Psoas muscle (tissue), 7 donors: ENCODE measurements at regions not wholly inside any gene's neighbourhood (a gene's known extent, or its start where the extent isn't known, plus 50 kb on each side); places are given as distances from the start of the nearest gene placed in this dataset.
"Not testable (repeated sequence)": the region's sequence is repeated elsewhere in the genome, so short reads cannot be mapped to it uniquely, and the experiment has no call there.

Experiments used
- ATAC-seq, 4 donors: fragments of 200-7000 bp; cut with Tn5 transposase; one replicate each; pipeline ENCODE4 v1.9.1; 2020; ENCODE audit warnings: moderate library complexity in 3 of 4, mild to moderate bottlenecking in 2 of 4
- DNase-seq, 2 donors: peaks; one replicate each; pipeline ENCODE4 v3.0.0-alpha.2; 2020
- H3K27ac ChIP-seq: fragments of 200-600 bp; one replicate; pipeline ENCODE4 v1.8.0; 2022
- H3K27me3 ChIP-seq, 3 donors: fragments of 200-600 bp in 1 of 3; one replicate each; pipeline versions ENCODE4 v1.6.1 to v1.8.0; 2013 to 2022; ENCODE audit warnings: low read length in 2 of 3, mild to moderate bottlenecking in 2 of 3, moderate library complexity in 1 of 3; ENCODE audit not compliant: insufficient read depth in 3 of 3
- H3K36me3 ChIP-seq, 2 donors: fragments of 200-600 bp in 1 of 2; one replicate each; pipeline versions ENCODE4 v1.6.1 to v1.8.0; 2013 to 2022; ENCODE audit warnings: low read depth in 1 of 2, mild to moderate bottlenecking in 1 of 2, moderate library complexity in 1 of 2; ENCODE audit not compliant: insufficient read depth in 1 of 2
- H3K4me1 ChIP-seq: fragments of 200-600 bp; one replicate; pipeline ENCODE4 v1.8.0; 2022
- H3K4me3 ChIP-seq: fragments of 200-600 bp; one replicate; pipeline ENCODE4 v1.8.0; 2022; ENCODE audit warnings: mild to moderate bottlenecking
- H3K9me3 ChIP-seq: fragments of 200-600 bp; one replicate; pipeline ENCODE4 v1.8.0; 2022
- CTCF ChIP-seq: fragments of 200-600 bp; IDR thresholded peaks from one replicate; pipeline ENCODE4 v1.8.0; 2022; ENCODE audit warnings: antibody characterized with exemption
- WGBS, 3 donors: extraction: QIAGEN DNeasy Blood & Tissue Kit; methylation state at CpG; one replicate each; pipeline versions ENCODE4 v1.1.6 to v1.1.7; 2013; 5-methylcytosine and 5-hydroxymethylcytosine counted together
- intact Hi-C, 2 donors: fragments of 100-400 bp; cut with DNase I; formaldehyde crosslinking; loops; one replicate each; pipeline versions ENCODE4 v1.11.0 to v1.14.2; 2022
- donor health status: healthy with polysubstance abuse.
- donor health status: DM: no; HTN: no; CAD: no; lungs with moderate emphysema.
- donor health status: Bipolar disorder and iron deficiency.
- donor health status: healthy.
- donor health status: DM: yes; HTN: yes; CAD: no.
- donor health status: DM: no; HTN: no; CAD: no.
- donor health status: DM: yes; HTN: yes; CAD: no.

GRCh38 chr7:136116186-136116585 is 139.0 kb upstream of the MTPN start:
- peaks cover 0 to 2% (median 0%) of the 10 kb centered on the region in 3 donors for H3K27me3 ChIP-seq
- no peak for TF ChIP-seq CTCF
- H3K36me3 ChIP-seq: no peaks in the 10 kb centered on the region
- no peak for ATAC-seq
- H3K9me3 ChIP-seq: no peaks in the 10 kb centered on the region
- 79 to 86% (median 80%) methylated on average over 11 of the region's 11 CpGs for WGBS, 3 donors
- no peaks in the 10 kb centered on the region for H3K4me1 ChIP-seq
- intact Hi-C loops: no loop called here
- H3K4me3 ChIP-seq: no peak overlapping the region
- no peak overlapping the region for H3K27ac ChIP-seq
- no peak for DNase-seq

- Histone ChIP-seq H3K4me1 (no peaks in the 10 kb centered on the region), H3K36me3 (no peaks in the 10 kb centered on the region), H3K27ac (no peak overlapping the region), H3K9me3 (no peaks in the 10 kb centered on the region), H3K27me3 (peaks cover 0 to 2% (median 0%) of the 10 kb centered on the region in 3 donors), H3K4me3 (no peak overlapping the region)
- intact Hi-C loops: no loop called here
- TF ChIP-seq CTCF: peak; percentile 46
- no peak for DNase-seq
- peak in 1 of 4 donors; percentile 57 for ATAC-seq
- 54 to 61% (median 54%) methylated on average over 21 of the region's 21 CpGs for WGBS, 3 donors
Measured at GRCh38 chr7:136114966-136115762, 138.0 kb upstream of the MTPN start.

GRCh38 chr7:136114467-136114866 is 137.3 kb upstream of the MTPN start:
- H3K4me1 ChIP-seq, ATAC-seq, H3K4me3 ChIP-seq, H3K27ac ChIP-seq, intact Hi-C loops, H3K27me3 ChIP-seq, H3K9me3 ChIP-seq, H3K36me3 ChIP-seq, DNase-seq: not testable (repeated sequence)
- WGBS, 3 donors: 76 to 88% (median 79%) methylated on average over 5 to 6 of the region's 6 CpGs

DNA sequence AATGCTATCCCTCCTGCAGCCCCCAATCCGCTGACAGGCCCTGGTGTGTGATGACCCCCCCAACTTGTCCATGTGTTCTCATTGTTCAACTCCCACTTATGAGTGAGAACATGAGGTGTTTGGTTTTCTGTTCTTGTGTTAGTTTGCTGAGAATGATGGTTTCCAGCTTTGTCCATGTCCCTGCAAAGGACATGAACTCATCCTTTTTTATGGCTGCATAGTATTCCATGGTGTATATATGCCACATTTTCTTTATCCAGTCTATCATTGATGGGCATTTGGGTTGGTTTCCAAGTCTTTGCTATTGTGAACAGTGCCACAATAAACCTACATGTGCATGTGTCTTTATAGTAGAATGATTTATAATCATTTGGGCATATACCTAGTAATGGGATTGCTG is 131.9 kb upstream of the MTPN start:
- H3K4me1 ChIP-seq, H3K27ac ChIP-seq, H3K9me3 ChIP-seq, intact Hi-C loops, H3K27me3 ChIP-seq, DNase-seq, H3K4me3 ChIP-seq, ATAC-seq, H3K36me3 ChIP-seq: not testable (repeated sequence)
- WGBS, 3 donors: 24 to 94% (median 34%) methylated on average over 1 of the region's 1 CpG

GRCh38 chr7:136105191-136105590 is 128.0 kb upstream of the MTPN start:
- WGBS, 3 donors: 77 to 86% (median 85%) methylated on average over 1 of the region's 1 CpG

More at GRCh38 chr7:136105191-136105590, 128.0 kb upstream of the MTPN start:
- ATAC-seq: no peak
- no peak for DNase-seq
- H3K27ac ChIP-seq: no peak overlapping the region
- H3K4me1 ChIP-seq: no peaks in the 10 kb centered on the region
- no peak overlapping the region for H3K4me3 ChIP-seq
- H3K27me3 ChIP-seq: no peaks in the 10 kb centered on the region
- H3K36me3 ChIP-seq: no peaks in the 10 kb centered on the region
- TF ChIP-seq CTCF: no peak
- intact Hi-C loops: no loop called here
- H3K9me3 ChIP-seq: peaks cover 3% of the 10 kb centered on the region
